ENCODE measurements at regions not wholly inside any gene's neighbourhood (a gene's known extent, or its start where the extent isn't known, plus 50 kb on each side); places are given as distances from the start of the nearest gene placed in this dataset.
A peak's percentile ranks its signal among the peaks of the same experiment; 100 is the strongest.

GRCh38 chr7:106196460-106197021 lies 84.4 kb upstream of the SYPL1 start:
- no peak for FAIRE-seq

- no peak for FAIRE-seq
Observed at GRCh38 chr7:106193661-106194060, 81.5 kb upstream of the SYPL1 start.

GRCh38 chr7:106190589-106191330 lies 78.6 kb upstream of the SYPL1 start:
- FAIRE-seq = no peak

- FAIRE-seq = no peak
Observed at GRCh38 chr7:106187613-106188350, 75.7 kb upstream of the SYPL1 start.

- no peak for FAIRE-seq
Observed at GRCh38 chr7:106185719-106186118, 73.6 kb upstream of the SYPL1 start.

GRCh38 chr7:106183952-106184351 lies 71.8 kb upstream of the SYPL1 start:
- no peak for FAIRE-seq

GRCh38 chr7:106182904-106183303 lies 70.8 kb upstream of the SYPL1 start:
- no peak for FAIRE-seq

- no peak for FAIRE-seq
Observed at GRCh38 chr7:106181658-106182265, 69.7 kb upstream of the SYPL1 start.

GRCh38 chr7:106180721-106181120 lies 68.6 kb upstream of the SYPL1 start:
- no peak for FAIRE-seq

GRCh38 chr7:106179256-106179655 lies 67.1 kb upstream of the SYPL1 start:
- FAIRE-seq = no peak

GRCh38 chr7:106178593-106179134 lies 66.6 kb upstream of the SYPL1 start:
- FAIRE-seq = no peak

- FAIRE-seq = no peak
Observed at GRCh38 chr7:106177738-106178592, 65.9 kb upstream of the SYPL1 start.

- no peak for FAIRE-seq
Observed at GRCh38 chr7:106177300-106177690, 65.2 kb upstream of the SYPL1 start.

GRCh38 chr7:106176414-106177299 lies 64.5 kb upstream of the SYPL1 start:
- FAIRE-seq = no peak

- no peak for FAIRE-seq
Observed at GRCh38 chr7:106175507-106175906, 63.4 kb upstream of the SYPL1 start.

- no peak for FAIRE-seq
Observed at GRCh38 chr7:106170651-106171050, 58.5 kb upstream of the SYPL1 start.

GRCh38 chr7:106169821-106170610 lies 57.9 kb upstream of the SYPL1 start:
- no peak for FAIRE-seq

GRCh38 chr7:106167439-106168136 lies 55.5 kb upstream of the SYPL1 start:
- FAIRE-seq = no peak

GRCh38 chr7:106166651-106167342 lies 54.7 kb upstream of the SYPL1 start:
- FAIRE-seq = peak; percentile 80

All from endometrium (tissue), 2 donors.